NCI-H748 treated with DMSO at 0.1 percent for 48 hours (cell line): ENCODE measurements at regions not wholly inside any gene's neighbourhood (a gene's known extent, or its start where the extent isn't known, plus 50 kb on each side); places are given as distances from the start of the nearest gene placed in this dataset.

ENCODE experiments used
- DNase-seq: peaks from one replicate; lab custom pipeline; 2025; lab: John Stamatoyannopoulos, UW

DNA sequence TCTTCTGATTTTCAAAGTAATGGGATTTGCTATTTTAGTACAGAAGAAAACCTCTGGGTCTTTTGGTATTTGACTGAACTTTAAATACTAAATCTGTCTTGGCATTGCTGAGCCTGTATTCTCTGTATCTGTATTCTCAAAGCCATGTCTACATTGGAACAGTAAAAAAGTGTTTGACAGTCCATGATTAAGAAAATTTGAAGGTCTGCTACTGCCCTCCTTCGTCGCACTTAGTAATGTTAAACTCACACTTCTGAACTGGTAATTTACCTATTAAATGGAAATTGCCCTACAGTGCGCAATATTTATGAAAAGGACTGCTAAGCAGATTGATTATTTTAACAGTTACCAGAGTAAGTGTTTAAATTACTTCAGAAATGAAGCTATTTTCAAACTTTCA lies 165.7 kb upstream of the SMC2 start:
- no peak for DNase-seq

DNA sequence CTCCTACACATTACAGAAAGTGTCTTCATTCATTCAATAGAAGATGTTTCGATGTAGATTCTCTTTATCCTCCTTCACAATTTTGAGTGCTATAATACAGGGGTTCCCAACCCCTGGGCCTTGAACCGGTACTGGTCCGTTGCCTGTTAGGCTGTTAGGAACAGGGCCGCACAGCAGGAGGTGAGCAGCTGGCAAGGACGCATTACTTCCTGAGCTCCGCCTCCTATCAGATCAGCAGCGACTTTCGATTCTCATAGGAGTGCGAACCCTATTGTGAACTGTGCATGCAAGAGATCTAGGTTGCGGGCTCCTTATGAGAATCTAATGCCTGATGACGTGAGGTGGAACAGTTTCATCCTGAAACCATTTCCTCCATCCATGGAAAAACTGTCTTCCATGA lies 153.0 kb upstream of the SMC2 start:
- no peak for DNase-seq

DNA sequence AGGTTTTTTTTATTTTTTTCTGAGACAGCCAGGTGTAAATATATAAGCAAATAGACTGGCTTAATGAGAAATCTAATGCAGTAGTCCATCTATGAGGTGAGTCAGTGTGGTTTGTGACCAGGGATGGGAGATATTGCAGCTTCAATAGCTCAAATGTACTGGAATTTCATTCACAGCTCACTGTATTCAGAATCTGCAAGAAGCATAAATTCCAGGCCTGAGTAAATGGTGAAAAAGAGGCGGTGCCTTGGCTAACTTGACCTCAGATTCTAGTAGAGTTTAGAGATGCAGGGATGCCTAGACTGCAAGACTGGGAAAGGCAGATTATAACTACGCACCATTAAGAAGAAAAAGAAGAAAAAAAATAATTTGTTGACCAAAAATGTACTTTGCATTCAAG lies 151.9 kb upstream of the SMC2 start:
- DNase-seq: peak; percentile 59

DNA sequence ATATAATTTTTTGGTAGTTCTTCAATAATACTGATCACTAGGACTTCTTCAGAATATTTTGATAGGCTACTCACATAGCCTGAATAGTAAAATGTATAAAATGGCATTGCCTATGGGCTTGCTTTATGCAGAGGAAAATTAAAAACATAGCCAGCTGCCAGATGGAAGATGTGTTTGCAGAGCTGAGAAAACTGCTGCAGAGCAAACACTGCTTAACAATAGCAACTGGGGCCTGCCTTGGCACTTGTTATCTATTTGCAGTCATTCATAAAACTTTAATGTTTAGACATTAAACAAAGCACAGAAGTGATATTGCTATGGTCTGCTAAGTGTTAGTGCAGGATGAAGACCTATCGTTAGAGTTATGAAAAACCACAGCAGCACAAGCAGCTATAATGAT lies 151.5 kb upstream of the SMC2 start:
- peak; percentile 98 for DNase-seq

DNA sequence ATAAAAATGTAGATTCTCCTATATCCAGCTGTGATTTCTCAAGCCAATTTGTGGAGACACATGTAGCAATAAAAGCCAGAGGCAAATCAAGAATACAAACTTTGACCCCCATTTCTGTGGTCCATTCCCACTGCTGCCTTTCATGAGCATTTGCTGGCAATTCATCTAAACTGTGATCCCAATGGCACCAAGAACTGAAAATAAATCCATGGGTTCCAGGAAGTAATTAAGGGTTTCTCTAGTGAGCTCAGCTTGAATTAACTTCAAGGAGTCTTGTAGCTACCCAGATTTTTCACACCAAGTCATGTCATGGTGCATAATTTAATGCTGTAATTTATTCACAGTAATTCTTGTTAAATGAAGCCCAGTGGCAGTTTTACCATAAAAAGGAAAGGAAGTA lies 145.0 kb upstream of the SMC2 start:
- DNase-seq: no peak

DNA sequence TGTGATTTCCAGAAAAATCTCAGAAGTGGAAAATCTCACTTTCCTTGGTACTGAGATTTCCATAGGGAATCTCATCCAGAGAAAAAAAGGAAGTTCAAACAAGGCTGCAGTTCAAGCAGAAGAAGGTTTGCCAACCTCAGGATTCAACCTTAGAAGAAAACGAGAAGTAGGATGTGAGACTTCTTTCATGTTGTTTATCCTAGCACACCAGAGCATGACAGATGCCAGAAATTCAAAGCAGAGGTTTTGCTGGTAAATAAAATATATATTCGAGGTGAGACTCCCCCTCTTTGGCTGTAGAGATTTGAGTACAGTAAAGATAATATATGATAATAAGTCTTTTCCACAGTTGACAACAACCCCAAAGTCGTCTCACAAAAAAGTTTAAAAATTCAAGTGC lies 116.9 kb upstream of the SMC2 start:
- DNase-seq: no peak

DNA sequence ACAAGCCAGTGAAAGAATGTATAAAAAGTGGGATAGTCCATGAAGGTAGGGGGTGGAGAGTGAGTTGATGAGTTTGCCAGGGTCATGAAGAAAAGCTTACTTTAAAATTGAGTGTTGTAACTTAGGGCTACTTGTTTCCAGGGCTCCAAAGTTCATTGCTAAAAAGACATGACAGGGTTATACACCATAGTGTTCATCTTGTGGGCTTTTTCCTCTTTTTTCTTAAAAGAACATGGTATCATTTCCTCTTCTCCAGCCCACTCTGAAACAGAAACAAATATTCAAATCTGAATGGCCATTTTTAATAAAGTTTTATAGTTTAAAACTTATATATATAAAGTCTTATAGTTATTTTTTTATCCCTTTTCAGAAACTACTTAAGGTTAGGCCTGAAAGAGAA lies 115.7 kb upstream of the SMC2 start:
- no peak for DNase-seq

DNA sequence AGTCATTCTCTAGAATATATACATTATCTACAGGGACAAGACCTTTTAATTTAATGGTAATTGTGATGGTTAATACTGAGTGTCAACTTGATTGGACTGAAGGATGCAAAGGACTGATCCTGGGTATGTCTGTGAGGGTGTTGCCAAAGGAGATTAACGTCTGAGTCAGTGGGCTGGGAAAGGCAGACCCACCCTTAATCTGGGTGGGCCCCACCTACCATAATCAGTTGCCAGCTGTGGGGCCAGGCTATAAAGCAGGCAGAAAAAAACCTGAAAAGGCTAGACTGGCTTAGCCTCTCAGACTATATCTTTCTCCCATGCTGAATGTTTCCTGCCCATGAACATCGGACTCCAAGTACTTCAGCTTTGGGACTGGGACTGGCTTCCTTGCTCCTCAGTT lies 112.2 kb upstream of the SMC2 start:
- DNase-seq: no peak

DNA sequence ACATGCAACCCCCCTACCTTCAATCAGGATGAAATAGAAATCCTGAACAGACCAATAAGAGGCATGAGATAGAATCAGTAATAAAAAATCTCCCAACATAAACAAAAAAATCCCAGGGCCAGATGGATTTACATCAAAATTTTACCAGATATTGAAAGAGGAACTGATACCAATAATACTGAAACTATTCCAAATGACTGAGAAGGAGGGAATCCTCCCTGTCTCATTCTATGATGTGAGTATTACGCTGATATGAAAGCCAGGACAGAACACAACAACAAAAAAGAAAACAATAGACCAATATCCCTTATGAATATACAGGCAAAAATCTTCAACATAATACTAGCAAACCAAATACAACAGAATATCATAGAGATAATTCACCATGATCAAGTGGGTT lies 109.0 kb upstream of the SMC2 start:
- DNase-seq: no peak

DNA sequence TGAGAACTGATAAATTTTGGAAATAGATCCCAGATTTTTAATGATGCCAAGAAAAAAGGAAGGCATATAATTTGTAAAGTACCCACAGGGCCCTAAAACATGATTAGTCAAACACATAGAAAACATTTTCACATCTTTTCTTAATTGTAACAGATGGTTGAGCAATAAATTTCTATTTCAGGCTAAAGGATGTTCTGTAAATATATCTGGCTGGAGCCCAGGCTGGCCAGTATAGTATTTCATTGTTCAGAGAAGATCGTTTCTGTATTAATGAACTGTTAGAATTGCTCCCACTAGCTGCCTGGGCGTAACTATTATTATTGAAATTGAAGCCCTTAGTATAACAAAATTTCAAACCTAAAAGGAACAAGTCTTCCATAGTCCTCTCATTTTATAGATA lies 105.3 kb upstream of the SMC2 start:
- DNase-seq: no peak

DNA sequence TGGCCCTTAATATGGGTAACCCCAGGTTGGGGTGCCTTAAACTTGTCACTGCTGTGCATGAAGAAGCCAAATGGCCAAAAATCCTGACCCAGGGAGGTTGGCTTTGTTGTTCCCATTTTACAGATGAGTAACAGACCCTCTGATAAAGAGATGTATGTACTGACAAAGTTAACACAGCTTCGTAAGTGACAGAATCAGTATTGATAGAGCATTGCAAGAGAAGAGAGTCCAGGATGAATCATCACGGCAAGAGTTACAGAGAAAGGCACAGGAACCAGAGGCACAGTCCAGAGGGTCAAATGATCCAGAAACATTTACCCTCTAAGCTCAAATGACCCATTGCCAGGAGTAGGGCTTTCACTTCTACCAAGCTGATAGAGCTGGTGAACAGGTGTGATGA lies 103.8 kb upstream of the SMC2 start:
- DNase-seq: no peak

DNA sequence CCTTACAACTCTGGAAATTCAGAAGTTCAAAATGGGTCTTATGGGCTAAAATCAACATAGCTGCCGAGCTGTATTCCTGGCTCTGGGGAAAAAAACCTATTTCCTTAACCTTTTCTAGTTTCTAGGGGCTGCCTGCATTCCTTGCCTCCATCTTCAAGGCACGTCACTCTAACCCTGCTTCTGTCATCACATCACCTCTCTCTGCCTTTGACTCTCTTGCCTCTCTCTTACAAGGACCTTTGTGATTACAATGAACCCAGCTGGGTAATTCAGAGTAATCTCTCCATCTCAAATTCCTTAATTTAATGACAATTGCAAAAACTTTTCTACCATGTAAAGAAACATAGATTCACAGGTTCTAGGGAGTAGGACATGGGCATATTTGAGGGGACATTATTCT lies 103.1 kb upstream of the SMC2 start:
- no peak for DNase-seq

DNA sequence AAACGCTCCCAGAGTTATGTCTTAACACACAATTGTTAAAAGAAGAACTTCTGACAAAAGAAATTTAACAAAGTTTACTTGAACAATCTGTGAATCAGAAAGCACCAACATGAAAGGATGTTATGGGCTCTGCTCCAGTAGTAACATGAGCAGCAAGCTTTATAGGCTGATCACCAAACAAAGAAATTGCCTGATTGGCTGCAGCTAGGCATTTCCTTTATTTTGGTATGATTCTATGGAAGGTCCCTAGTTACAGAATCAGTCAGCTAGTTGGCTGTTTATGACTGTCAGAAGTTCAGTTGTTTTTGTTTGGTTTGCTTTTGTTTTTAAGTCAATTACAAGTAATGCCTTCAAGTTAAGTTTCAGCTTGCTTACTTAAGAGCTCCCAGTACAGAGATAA lies 102.4 kb upstream of the SMC2 start:
- no peak for DNase-seq

DNA sequence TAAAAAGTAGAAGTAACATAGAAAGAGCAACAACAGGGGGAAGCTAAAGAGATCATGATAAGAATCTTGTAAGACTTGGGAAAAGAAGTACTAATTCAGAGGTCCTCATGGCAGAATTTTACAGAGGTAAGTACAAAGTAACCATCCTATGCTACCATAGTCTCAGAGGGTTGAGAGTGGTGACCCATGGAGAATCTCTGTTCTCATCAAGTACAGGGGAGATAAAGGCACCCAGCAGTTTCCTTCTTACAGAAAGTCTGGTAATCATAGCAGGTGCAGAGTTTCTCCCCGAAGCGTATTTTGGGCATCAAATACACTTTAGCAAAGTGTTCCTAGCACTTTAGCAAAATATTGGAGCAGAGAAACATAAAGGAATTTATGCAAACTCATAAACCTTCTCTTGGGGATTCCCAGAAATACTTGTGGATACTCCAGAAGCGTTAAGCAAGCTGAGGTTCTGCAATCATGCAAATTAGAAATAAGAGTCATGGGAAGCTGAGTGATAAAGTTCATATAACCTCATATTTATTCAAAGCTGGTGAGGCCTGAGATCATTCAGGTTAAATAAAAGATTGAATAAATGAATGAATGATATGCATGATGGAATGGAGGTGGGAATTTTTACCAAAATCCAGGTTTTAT lies 101.0 kb upstream of the SMC2 start:
- no peak for DNase-seq

DNA sequence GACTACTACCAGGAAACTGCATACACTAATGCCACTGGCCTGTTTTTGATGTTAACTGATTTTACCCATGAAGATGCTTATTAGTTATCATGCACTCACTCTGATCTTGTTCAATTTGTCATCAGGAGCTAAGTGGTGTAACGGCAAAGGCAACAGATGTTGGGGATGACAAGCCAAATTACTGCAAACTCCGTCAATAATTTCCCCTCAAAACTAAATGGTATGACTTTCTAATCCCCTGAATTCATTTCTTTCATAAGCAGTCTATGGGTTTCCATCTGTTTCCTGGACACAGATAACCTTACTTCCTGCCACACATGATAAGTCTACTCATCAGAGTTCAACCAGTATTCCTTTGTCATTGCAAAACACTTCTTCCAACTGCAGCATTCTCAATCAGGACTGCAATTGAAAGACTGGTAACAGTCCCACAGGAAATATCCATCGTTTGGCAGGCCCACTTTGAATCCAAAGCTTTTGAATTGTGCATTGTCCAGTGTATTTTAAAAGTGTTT lies 96.2 kb upstream of the SMC2 start:
- no peak for DNase-seq

DNA sequence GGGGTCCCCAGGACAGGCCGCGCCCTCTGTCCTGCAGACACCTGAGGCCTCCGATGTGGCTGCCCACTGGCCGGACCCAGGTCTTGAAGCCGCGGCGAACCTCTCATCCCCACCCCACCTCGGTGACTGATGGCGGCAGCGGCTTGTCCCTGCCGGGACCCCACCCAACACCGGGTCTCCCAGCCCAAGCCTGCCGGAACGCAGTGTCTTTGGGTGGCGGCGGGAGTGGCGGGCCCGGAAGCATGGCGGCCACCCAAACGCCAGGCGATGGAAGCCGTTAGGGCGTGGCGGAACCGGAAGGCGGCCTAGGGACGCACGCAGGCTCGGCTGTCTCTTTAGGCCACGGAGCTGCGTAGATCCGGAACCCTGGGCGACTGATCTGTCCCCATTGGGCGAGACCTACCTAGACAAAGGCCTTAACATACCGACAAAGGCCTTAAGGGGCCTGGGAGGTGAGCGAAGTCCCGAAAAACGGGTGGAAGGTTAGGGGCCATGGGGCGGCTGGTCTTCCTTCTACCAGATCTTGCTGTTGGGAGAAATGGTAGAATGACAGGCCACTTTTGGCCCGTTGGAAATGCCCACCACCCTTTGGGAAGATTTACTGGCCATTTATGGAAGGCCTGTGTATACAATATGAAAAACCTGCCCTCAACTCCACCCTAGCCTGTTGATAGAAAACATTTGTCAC lies 94.6 kb upstream of the SMC2 start:
- no peak for DNase-seq

DNA sequence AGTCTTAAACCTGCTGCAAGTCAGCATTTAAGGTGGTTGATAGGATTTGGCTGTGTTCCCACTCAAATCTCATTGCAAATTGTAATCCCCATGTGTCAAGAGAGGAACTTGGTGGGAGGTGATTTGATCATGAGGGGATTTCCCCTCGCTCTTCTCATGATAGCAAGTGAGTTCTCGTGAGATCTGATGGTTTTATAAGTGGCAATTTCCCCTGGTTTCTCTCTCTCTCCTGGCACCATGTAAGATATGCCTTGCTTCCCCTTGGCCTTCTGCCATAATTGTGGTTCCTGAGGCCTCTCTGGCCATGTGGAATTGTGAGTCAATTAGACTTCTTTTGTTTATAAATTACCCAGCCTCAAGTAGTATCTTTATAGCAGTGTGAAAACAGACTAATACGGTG lies 84.3 kb upstream of the SMC2 start:
- DNase-seq: no peak

DNA sequence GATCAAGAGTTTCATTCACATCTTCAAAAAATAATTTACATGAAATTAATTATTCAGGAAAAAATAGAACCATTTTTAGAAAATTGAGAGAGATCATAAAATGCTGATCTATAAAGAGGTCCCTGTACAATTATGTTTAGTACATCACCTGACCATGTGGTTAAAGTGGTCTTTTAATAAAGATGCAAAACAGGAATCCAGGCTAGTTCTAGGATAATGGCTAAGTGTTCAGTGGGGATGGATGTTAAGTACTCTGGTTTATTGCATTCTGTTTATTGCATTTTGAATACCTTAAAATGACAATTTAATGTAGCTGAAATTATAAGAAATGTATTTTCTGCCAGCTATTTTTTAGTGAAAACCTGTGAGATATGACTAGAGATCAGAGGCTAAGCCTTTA lies 72.0 kb upstream of the SMC2 start:
- no peak for DNase-seq

DNA sequence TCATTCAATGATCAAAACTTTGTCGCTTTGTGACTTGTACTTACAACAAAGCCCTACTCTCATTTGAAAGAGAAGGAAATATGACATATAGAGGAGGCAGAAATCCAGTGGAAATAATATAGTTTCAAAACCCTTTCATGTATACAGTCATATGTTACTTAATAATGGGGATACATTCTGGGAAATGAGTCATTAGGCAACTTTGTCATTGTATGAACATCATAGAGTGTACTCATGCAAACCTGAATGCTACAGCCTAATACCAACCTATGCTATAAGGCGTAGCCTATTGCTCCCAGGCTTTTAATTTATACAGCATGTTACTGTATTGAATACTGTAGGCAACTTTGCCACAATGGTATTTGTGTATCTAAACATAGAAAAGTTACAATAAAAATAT lies 69.0 kb upstream of the SMC2 start:
- DNase-seq: no peak

DNA sequence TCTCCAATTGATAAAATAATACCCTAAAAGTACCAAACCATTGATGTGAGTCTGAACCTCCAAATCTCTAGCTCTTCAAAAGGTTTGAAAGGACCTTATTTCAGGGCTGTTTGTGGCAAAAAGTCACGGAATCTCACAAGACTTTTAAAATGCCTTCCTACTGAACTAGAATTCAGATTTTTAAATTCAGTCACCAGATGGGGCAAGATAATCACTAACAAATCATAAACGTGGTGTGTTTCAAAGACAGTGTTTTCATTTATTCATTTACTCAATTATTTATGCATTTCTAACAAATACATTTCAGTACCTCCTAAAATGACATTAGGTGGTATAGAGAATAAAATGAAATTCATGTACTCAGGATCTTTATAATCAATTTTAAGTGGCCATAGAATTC lies 68.2 kb upstream of the SMC2 start:
- no peak for DNase-seq

DNA sequence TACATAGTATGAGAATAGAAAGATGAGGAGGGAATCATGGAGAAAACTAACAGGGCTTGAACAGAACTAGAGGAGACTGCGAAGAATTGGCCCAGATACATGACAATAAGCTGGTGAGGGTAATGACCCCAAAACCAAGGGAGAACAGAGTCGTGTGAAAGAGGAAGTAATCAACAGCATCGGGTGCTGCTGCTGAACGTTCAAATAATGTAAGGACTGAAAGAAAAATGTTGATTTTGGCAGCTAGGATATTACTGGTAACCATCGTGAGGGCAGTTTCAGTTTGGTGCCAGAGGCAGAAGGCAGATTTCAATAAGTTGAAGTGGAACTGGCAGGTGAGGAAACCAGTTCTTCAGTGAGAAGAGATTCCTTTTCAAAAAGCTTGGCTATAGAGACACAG lies 66.8 kb upstream of the SMC2 start:
- DNase-seq: no peak

DNA sequence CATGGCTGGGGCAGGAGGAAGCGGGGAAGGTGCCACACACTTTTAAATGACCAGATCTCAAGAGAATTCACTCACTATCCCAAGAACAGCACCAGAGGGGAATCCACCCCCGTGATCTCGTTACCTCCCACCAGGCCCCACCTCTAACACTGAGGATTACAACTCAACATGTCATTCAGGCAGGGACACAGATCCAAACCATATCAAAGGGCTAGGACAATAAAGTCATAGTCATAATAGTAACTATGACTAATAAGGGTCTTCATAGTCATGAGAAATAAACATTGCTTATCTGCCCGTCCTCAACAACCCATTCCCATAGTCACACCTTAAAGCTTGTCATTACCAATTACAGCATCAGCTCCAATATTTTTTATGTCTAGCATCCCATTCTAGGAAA lies 65.3 kb upstream of the SMC2 start:
- no peak for DNase-seq
